Endometrial microvascular endothelial cells (primary cell): ENCODE measurements at regions not wholly inside any gene's neighbourhood (a gene's known extent, or its start where the extent isn't known, plus 50 kb on each side); places are given as distances from the start of the nearest gene placed in this dataset.

Experiments
- in situ Hi-C: cut with HindIII; loops from 2 replicates; pipeline ENCODE4 v1.10.0; 2017; ENCODE audit warnings: low sequenced_read_pairs, low pct_unique_long_range_greater_than_20kb; ENCODE audit errors: inconsistent ontology term

GRCh38 chr12:124492879-124493808, 74.3 kb downstream of the NCOR2 start:
- in situ Hi-C loops: no loop called here

- in situ Hi-C loops: no loop called here
Observed at GRCh38 chr12:124491856-124492420, 75.5 kb downstream of the NCOR2 start.

DNA sequence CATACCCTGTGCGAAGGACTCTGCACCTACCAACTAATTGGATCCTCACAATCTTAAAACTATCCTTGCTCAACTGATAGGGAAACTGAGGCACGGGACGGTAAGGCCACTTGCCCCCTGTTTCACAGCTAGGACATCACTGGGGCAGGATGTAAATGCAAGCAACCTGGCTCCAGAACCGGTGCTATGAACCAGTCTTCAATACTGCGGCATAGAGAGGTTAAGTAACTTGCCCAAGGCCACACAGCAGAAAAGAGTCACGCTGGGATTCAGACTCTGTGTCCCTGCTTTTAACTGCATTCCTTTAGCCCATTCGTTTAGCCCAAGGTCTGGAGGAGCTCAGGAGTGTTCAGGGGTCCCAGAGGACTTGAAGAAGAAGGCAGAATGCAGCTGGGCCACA, 76.1 kb downstream of the NCOR2 start:
- in situ Hi-C loops: no loop called here

- in situ Hi-C loops: no loop called here
Observed at GRCh38 chr12:124490584-124491305, 76.7 kb downstream of the NCOR2 start.

- in situ Hi-C loops: no loop called here
Observed at GRCh38 chr12:124489915-124490583, 77.4 kb downstream of the NCOR2 start.

DNA sequence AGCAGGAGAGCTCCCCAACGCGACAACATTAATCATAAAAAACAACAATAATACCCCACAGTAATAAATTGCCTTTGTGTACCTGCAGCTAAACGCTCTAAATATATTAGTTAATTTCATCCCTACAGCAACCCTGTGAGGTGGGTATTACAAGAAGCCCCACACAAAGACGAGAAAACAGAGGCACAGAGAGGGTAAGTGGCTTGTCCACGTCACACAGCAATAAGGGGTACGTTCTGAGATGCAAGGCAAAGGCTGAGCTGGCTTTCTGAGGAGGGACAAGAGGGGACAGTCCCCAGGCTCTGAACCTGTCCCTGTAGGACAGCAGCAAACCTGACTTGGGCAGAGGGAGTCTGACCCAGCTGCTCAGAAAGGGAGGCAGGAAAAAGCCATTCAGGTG, 78.2 kb downstream of the NCOR2 start:
- in situ Hi-C loops: no loop called here

DNA sequence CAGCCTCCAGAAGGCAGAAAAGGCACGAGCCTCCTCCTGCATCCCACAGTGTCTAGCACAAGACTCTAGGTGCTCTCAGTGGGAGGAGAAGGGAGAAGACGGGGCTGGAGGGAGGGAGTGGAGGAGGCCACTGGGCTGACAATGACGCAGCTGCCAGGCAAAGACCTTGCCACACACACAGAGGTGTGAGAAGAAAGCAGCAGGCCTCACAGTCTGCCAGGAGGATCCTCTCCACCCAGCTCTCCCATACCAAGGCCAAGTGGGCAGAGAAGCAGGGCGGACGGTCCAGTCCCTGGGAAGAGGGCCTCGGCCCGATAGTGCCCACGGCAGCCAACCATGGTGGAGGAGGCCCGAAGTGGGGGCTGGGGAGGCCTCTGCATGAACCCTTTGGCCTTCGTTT, 78.9 kb downstream of the NCOR2 start:
- in situ Hi-C loops: no loop called here

GRCh38 chr12:124487834-124488165, 79.6 kb downstream of the NCOR2 start:
- in situ Hi-C loops: no loop called here

GRCh38 chr12:124487066-124487833, 80.2 kb downstream of the NCOR2 start:
- in situ Hi-C loops: no loop called here

DNA sequence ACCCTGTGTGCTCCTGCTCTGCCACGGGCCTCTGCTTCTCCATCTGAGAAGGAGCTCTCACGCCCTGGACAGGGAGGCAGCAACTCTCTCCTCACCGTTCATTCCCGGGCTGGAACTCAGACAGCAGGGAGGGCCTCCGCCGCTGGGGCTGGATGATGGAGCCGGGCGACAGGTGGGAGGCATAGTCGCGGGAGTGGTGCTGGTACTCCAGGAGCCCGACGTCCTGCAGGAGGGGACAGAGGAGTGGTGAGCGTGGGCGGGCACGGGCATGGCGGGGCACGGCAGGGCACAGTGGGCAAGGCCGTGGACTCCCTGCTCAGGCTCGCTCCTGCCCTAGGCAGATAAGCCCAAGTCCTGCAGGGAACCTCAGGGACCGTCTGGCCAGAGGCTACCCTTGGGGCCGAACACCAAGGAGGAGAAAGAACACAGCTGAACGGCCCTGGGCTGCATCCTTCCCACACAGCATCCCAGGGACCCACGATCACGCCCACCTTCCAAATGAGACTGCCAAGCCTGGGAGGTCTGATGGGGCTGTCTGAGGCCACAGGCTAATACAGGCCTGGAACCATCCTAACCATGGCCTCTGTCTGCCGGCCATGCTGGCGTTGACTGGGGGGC, 81.0 kb downstream of the NCOR2 start:
- in situ Hi-C loops: no loop called here

GRCh38 chr12:124485371-124485770, 82.0 kb downstream of the NCOR2 start:
- in situ Hi-C loops: no loop called here

DNA sequence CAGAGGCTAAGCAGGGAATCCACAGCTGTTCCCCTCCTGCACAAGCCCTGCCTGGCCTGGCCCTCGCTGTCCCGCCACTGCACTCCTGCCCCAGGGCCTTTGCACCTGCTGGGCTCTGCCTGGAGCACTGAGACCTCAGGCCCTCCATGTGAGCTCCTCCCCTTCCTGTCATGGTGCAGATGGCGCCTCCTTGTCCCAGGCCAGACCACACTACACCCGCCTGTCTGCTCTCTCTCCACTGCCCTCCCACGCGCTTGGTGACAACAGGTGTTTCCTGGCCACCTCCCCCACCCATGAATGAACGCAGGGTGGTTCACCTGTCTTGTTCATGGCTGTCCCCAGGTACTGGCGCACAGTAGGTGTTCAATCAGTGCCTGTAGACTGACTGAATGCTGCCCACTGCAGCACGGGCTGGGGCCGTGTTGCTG, 82.9 kb downstream of the NCOR2 start:
- in situ Hi-C loops: no loop called here

DNA sequence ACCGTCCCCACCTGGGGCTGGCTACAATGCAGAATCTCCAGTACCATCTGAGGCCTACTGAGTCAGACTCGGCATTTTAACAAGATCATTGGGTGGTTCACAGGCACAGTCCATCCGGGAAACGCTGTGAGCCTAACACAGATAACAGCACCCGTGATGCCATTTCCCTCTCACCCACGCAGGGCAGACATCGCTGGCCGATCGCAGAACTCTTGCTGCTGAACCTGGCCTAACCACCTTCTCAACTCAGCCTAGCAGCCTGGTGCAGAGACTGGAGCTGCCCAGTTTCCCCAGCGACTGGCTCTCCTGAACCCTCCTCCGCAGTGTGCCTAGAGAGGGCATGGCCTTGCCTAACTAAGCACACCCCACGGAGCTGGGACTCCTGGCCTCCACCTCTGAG, 83.3 kb downstream of the NCOR2 start:
- in situ Hi-C loops: no loop called here

DNA sequence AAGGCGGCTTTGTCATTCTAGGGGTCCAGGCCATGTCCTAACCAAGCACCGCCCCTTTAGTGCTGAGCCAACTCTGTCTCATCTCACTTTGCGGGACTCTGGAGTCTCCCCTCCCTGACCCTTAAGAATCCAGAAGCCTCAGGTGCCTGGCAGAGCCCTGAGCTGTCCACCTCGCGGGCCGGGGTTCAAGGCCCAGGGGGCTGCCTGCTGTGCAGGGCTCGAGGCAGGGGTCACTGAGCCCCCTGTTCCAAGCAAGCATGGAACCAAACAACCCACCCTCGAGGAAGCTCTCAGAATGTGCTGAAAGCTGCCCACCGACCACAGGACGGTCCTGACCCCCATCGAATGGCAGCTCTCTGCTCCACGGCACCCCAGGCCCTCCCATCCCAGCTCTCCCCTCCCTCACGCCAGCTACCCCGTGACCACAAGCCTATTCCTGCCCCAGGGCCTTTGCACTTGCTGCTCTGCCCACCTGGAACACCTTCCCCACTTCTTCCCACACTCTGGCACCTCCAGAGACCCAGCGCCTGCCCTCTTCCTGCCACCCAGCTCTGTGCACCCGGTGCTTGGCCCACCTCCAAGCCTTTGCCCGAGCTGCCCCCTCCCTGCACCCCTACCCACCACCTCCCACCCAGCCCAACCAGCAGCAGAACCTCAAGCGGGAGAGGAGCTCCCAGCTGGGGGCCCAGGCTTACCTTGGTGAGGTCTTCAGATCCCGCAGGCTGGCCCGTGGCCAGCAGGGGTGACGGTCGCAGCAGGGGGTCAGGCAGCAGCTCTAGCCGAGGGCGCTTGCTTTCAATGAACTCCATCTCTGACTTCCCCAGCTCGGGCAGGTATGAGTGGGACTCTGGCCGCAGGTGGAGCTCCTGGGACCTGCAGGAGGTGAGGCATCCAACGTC, 84.3 kb downstream of the NCOR2 start:
- in situ Hi-C loops: no loop called here

DNA sequence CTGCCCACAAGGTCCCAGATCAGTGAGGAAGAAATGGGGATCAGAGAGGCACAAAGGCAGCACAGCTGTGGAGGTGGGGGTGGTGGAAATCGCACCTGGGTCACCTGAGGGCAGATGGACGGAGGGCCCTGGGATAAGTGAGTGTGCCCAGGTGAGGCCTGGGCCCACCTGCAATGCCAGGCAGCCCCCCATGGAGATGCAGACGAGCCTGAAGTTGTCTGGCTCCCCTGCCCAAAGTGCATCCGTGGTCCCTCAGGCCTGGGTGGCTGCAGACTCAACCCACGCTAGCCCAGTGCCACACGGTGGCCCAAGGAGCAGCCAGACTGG, 84.9 kb downstream of the NCOR2 start:
- in situ Hi-C loops: no loop called here

DNA sequence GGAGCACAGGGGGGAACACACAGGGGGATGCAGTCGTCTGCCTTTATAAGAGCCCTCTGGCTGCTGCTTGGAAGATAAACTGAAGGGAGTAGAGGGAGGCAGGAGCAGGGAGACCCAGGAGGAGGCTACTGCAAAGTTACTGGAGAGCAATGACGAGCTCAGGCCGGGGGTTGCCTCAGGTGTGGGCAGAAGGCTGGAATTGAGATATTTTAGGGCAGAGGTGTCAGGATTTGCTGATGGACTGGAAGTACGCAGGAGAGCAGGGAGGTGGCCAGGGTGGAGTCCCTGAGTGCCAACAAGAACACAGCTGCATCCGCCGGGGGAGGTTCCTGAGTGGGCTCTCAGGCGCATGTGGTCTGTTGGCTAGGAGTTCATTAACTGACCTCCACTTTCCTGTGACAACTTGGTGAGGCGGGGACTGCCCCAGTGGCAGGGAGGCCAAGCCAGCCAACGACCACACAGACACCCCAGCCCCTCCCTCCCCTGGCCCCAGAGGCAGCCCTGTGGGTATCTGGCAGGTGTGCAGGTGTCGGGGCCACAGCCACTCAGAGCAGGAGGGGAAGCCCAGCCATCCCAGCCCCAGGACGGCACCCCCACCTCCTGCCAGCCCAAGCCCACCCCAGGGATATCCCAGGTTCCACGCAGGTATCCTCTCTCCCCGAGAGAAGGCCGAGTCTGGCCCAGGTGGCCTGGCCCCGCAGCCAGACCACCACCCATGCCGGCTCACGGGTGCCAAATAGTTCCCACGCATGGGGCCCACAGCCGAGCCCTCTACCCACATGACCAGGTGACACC, 85.4 kb downstream of the NCOR2 start:
- in situ Hi-C loops: no loop called here

GRCh38 chr12:124481257-124481750, 86.1 kb downstream of the NCOR2 start:
- in situ Hi-C loops: no loop called here
